NCI-H1930 (cell line): ENCODE measurements at regions not wholly inside any gene's neighbourhood (a gene's known extent, or its start where the extent isn't known, plus 50 kb on each side); places are given as distances from the start of the nearest gene placed in this dataset.

Experiments
- DNase-seq, 2 experiments: peaks; one replicate each; lab custom pipeline; 2025; lab: John Stamatoyannopoulos, UW

DNA sequence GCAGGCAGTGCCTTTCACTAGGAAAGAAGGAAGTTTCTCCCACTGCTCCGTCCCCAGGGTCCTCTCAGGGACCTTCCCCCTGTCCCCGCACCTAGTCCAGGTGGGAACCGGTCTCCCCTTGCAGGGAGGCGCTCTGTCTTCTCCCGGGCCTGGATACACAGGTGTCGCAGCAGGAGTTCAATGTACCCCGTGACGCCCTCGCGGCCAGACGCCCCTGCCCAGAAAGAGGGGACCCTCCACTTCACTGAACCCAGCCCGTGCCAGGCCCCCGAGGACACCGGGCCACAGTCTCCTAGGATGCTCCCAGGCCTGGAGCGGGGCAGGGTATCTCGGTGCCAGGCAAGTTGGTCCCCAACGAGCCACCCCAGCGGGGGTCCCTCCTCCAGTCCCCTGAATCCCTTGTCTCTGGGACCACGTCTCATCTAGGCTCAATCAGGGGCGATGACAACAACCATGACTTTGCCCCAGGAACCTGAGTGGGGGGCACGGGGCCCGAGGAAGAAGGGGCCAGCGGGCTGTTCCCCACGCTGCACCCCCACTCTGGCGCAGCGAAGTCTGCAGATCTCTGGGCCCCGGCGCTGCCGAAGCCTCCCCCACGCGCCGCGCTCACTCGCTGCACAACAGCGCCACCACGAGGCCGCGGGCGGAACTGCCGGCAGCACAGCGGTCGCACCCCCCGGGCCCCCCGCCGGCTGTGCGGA lies 103.0 kb downstream of the EDN3 start:
- peak; percentile 11 to 59 for DNase-seq

DNA sequence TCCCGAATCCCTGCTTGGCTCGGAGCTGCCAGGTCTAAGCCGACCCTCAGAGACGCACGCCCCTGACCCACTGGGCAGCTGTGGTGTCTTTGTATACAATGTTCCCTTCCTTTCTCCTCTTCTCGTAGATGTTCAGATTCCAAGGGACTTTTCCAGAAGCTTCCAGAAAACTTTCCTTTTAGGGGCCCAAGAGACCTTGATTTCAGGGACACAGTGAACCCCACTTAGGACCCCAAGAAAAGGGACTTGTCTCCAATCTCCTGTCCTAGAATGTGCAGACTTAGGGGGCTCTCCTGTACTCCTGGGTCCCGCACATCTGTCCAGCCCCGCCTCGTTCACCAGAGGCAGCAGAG lies 103.5 kb downstream of the EDN3 start:
- DNase-seq = peak in 1 of 2 experiments; percentile 55

DNA sequence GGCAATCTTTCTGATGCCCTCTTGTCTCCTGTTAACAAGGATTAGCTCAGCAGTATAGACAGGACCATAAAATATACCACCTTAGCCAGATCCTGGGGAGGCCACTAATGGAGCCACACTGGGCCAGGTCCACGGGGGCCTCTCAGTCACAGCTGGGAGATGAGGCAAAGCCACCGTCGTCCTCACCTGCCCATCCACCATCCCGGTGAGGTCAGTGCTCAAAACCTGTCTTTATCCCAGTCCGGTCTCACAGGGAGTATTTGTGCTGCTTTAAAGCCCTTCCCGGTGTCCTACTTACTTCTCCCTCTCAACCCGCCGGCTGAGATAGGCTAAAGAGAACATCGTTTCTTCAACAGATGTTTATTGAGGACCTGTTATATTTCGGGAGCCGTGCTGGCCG lies 104.3 kb downstream of the EDN3 start:
- DNase-seq = no peak

DNA sequence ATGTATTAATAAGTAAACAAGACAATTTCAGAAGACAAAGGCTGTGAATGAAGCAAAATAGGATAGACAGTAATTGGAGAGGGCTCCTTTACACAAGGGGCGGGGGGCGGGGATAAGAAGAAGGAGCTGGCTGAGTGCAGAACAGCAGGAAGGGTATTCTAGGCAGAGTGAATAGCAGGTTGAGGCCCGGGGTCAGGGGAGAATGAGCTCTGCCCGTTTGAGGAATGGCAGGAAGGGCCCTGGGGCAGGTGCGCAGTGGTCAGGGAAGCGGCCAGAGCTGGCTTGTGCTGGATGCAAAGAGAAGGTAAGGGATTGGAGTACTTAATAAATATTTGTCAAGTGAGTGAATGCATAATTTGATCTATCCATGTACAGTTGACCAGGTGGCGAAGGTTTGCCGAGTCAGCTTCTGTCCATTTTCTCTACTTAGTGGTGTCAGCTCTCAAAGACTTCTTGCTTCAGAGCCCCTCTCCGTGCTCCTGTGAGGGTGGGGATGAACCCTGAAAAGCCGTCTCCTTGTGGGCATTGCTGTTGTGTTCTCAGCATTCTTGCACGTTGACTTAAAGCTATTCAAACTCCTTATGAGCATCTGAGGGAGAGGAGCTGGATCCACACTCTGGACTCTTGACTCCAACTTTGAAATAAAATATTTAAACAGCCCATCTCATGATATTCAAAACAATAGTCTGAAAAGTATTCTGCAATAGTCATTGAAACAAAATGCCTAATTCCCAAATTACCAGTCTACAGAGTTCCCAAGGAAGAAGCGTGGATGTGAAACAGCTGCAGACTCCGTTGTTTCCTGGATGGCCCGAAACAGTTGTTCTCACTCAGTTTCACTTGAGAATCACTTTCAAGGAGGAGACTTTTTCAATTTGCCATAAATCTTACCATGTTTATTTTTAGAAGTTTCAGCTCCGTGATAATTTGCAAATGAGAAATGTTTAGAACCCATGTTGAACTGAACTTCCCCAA lies 105.1 kb downstream of the EDN3 start:
- no peak for DNase-seq

DNA sequence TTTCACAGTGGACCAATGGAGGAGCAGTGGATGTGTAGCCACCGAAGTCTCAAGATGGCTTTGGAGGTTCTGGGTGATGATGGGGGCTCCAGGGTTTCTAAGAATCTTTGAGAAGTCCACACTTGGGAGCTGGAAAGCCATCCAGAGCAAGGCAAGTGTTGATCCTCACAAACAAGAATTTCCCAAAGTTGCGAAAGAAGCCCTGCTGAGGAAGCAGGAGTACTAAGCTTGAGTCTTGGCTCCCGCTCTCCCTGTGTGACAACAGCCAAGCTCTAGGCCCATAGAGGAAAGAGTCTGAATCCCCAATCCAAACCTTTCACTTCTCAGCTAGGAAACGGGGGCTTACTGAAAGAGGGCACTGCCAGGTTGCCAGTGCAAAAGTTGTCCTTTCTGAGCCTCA lies 106.0 kb downstream of the EDN3 start:
- no peak for DNase-seq

DNA sequence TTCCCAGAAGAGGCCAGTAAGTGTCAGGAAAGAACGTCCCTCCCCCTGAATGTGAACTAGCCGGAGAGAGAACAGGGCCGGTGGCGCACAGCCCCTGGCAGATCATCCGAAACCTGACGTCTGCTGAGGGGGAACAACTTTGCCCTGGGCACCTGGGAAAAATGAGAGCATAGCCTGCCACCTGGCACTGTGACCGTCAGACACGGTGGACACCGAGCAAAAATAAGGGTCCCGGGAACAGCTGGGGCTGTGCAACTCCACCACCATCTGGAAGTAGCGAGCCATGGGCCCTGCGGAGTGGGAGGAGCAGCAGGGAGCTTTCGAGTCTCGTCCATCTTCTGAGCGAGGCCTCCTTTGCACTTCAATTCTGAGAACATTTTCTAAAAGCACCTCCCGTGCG lies 110.8 kb downstream of the EDN3 start:
- no peak for DNase-seq

DNA sequence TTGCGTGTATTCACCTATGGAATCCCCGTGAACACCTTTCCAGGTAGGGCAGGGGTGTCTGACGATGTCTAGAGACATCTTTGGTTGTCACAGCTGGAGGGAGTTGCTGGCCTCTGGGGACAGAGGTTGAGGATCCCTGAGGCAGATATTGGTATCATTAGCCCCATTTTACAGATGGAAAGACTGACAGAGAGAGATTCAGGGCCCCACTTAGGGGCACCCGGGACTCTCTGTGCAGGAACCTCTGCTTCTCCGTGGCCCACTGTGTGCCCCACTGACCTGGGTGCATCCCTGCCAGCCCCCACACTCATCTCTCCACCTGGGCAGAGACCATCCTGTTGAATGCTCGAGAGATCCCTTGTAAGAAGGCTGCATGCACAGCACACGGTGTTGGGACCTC lies 111.2 kb downstream of the EDN3 start:
- no peak for DNase-seq

DNA sequence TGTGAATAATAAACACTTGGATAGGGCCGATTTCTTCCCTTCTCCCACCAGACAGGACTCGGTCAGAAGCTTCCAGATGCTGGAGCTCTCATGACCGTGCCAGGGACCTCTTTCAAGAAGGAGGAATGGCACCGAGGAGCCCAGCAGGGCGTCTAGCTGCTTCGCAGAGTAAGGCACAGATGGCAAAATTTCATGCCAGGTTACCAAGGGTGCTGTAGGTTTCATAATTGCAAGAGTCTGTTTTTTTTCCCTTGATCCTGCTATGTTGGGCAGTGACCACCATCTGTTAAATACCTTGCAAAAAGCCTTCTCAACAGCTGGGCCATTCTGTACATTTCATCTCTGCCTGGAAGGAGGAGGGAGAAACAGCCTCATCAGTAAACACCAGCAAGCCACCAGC lies 111.8 kb downstream of the EDN3 start:
- DNase-seq = no peak

DNA sequence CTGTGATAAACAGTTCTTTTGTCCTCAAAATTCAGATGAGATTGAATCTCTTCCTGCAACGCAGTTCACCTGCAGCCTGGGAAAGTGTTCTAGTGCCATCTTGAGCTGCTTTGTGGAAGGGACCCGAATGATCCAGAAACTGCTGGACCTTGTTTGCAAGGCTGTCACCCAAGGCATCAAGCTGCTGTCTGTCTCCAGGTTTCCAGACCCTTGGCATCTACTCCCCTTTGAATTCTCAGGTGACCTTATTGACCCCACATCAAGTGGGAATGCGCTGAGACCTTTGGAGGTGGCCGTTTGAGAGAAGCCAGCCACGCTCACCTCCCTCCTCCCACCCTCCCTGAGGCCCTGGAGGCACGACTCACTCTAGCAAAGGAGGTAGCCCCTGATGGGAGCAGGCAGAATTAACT lies 112.5 kb downstream of the EDN3 start:
- DNase-seq = no peak

DNA sequence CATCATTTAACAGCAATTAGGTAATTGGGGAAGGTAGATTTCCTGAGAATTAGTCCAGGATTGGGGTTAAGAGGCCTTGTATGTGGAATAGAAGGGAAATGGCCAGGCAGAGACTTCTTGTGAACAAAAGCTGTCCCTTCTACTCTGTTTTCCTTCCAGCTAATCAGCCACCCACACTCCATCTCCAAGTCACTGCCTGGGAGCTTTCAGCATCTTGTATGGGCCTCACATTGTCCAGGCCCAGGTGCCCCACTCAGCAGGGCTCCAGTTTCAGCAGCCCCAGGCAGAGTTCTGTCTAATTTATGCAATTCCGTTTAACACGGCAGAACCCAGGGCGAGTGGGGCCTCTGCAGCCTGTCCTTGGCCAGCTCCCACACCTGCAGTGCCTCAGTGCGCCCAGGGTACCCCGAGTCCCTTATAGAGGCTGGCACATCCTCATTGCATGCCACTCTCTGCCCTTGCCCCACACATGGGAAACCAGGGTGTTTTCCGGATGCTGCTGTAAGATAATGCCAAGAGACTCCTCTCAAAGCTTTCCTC lies 113.0 kb downstream of the EDN3 start:
- no peak for DNase-seq

DNA sequence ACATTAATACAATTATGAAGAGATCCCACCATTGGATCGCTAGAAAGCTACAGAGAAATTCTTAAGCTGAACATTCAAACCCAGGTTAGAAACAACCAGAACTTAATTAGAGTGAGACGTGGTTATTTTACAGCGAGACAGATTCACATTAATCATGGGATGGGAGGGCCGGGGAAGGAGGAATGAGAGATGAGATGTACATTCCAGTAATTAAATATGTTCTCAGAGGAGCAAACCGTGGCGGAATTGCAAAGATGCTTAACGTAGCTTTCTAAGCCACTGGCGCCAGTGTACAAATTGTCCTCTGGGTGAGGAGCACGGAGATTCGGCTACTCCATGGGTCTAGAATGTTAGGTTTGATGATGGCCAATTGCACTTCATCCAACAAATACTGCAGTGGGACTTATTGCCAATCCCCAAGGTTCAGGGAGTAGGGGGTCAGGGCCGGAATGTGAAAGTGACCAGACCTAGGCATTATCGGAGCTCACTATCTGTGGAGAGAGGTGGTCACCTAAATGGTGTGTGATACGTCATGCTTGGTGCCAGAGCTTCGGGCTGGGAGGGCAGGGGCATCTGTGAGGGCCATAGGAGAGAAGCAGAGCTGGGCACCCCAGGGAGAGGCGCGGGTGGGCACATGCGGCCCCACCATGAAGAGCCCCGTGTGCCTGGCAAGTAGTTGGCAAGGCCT lies 114.7 kb downstream of the EDN3 start:
- DNase-seq = no peak

DNA sequence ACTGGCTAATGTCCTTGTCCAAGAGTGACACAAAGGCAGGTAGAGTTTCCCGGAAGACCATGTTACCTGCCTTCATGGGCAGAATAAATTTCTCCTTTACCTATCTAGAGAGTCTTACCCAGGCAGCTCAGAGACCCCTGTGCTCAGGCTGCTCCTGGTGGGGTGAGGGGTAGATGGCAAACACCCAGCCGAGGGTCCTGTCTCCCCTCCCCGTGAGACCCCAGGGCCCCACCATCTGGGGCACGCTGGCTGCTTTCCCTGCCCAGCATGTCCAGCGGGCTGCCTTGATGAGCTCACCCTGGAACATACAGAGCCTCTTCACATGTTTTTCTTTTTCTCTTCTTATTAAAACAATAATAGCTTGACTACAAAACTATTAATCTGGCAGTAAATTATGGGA lies 116.5 kb downstream of the EDN3 start:
- no peak for DNase-seq

DNA sequence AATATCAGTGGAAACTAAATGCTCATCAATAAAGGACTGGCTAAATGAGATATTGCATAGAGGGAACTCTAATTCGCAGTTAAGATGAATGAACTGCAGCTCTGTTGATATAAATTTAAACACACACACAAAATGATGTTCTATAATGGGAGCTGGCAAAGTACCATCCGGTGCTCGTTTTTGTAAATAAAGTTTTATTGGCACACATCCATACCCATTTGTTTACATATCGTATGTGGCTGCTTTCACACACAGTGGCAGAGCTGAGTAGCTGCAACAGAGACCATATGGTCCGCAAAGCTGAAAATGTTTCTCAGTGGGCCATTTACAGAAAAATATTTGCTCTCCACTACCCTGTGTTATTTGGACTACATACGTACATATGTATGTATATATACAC lies 120.7 kb downstream of the EDN3 start:
- no peak for DNase-seq

DNA sequence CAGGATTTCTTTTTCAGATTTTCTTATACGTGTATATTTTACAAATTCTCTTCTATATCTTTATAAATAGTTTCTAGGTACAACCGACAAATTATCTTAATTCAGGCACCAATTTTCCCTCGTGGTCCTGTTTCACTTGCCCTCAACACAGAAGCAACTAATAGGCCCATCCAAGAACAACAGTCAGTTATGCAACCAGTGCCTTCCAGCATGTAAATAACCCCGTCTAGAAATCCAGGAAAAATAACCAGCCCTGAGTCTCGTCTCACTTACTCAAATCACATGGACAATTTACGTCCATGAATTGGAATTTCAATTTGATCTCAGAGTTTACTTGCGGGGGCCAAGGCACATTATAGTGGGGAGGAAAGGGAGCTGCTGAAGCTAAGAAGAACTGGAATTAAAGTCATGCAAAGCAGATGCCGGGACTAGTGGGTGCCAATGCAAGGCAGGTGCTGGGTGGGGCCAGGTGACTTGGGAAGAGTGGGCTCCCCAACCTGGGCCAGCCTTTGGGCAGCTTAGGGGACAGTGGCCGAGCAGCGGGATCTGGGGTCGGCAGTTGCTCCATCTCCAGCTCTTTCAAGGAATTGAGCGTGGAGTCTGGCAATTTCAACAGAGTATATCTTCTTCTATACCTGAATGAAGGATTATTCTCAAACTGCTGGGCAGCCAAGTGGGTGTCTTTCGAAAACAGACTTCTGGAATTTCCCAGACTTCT lies 121.7 kb downstream of the EDN3 start:
- DNase-seq = no peak

DNA sequence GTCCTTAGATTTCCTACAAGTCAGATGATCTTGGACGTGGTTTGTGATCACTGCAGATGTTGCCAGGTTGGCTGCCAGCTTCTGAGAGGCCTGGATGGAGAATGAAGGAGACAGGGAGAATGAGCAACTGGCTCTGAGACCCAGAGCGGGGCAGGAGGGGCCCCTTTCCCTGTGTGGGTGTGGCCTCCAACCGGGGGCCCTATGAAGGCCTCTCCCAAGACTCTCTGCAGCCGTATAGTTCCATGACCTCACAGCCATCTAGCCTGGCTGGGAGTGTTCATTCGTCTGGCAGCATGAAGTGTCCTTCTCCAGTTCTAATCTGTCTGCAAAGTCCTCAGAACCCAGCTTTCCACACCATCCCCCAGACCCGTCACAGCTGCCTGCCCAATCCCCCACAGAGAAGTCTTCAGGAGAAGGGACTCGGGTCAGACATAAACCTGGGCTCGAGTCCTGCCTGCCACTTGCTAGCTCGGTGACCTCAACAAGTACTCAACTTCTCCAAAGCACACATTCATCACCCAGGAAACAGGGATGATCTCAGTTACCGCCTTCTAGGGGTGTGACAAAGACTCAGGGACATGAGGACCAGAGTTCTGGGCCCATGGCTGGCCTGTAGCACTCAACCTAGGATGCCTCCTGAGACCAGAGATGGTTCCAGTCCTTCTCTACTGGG lies 122.6 kb downstream of the EDN3 start:
- no peak for DNase-seq

DNA sequence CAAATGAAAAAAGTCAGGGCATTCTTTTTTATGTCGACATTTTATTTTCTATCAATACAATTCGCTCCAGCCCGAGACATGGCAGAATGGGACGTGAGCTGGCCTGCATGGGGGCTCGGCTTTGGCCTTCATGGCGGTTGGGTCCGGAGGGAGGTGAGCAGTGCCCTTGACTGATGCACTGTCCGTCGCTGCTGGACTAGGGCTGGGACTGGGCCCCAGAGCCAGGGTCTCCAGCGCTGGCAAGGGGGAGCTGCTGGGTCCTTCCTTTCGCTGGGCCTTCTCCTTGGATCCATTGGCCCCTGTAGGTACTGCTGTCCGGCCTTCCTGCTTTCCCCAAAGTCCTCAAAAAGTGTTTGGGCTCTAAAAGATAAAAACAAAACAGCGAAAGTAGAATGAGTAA lies 124.6 kb downstream of the EDN3 start:
- DNase-seq = no peak

DNA sequence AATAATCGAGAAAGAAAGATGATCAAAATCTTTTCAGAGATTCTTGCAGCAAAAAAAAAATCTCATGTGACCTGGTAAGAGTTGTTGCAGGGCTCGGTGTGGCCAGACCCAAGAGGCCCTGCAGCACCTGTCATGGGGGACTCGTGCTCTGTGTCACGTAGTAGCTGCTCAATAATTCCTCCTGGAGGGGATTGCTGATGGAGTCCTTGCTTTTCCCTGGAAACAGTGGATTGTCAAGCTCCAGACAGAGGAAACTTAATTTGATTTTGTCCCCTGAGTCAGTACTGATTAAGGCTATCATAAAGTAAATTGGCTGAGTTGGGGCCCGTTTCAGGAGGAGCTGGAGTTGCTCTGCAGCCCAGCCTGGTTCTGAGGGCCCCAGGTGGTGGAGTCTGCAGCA lies 125.2 kb downstream of the EDN3 start:
- DNase-seq = no peak

DNA sequence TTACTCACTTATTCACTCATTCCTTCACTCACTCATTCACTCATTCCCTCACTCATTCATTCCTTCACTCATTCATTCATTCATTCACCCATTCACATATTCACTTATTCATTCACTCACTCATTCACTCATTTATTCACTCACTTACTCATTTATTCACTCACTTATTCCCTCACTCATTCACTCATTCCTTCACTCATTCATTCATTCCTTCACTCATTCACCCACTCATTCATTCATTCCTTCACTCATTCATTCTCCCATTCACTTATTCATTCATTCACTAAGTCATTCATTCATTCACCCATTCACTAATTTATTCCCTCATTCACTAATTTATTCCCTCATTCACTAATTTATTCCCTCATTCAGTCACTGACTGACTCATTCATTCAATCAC lies 127.6 kb downstream of the EDN3 start:
- DNase-seq = no peak

DNA sequence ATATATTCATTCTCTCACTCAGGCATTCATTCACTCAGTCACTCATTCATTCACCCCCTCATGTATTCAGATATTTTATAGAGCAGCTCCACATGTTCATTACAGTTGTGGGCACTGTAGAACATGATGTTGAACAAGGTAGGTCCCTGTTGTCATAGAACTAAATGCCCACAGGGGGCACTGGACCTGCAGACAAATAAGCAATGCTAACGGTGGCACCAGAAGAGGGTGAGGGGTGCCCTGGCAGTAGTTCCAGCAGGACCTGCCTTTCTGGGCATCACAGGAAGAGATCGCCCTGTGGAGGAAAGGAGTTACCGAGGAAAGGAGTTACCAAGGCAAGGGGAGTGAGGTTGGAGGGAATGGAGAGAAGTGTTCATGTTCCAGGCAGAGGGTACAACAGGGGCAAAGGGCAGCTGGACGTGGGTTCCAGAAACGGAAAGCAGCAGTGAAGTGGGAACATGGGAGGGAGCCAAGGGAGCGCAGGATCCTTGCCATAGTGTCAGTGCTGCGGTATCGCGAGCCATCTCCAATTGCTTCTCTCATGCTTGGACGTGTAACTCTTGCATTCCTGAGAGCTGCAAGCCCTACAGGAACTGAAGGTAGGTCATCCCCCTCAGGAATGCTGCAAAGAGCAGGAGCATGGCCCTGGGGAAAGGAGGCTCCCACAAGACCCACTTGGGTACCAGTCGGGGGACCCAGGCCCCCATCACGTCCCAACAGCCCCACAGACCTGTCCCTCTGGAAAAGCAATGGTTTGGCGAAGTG lies 128.2 kb downstream of the EDN3 start:
- DNase-seq = no peak

DNA sequence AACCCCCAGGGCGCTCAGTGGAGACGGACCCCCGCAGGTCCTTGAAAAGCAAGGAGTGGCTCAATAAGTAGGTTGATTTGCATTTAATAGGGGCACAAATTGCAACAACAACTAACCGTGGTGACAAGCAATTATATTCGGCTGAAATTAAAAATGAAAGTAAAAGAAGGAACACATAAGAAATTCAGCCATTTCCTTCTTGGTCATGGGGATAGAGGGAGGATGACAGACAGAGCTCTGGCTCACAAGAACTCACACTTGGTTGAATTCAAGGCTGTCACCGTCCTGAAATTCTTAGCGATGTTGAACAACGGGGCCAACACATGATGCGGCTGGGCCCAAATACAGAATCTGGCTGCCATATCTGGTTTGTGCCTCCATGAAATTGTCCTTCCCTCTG lies 129.0 kb downstream of the EDN3 start:
- no peak for DNase-seq

DNA sequence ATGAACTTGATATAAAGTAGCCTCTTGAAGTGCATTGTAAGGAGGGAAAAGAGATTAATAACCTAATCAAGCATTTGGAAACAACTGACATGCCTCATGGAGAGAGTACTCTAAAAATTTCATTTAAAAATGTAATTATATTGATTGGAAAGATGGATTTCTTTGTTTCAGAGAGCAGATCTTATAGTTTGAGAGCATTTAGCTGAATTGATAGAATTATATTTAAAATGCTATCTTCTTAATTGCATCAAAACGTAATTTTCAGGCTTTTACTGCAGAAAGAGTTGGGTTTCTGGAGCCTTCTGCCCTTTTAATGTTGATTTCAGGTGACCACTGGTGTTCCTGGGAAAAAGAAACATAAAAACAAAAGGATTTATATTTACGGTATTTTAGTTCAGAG lies 130.6 kb downstream of the EDN3 start:
- no peak for DNase-seq
